ENCODE measurements at regions not wholly inside any gene's neighbourhood (a gene's known extent, or its start where the extent isn't known, plus 50 kb on each side); places are given as distances from the start of the nearest gene placed in this dataset.

DNA sequence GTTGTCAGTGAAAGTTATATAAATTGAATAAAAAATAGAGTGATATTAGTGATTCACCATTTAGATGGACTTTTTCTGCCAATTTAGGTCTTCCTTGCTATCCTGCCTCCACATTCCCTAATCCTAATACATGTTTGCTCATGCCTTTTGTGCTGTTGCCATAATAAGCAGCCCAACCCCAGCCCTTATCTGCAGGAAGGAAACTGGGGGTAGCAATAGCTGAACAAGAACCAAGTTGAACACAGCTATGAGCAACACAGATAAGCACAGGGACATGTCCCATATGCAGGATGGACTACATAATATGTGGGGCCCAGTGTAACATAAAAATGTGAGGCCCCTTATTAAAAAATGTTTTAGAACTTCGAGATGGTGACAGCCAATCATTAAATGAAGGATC, 91.2 kb upstream of the AHR start:
- TF ChIP-seq, protein P1, sequence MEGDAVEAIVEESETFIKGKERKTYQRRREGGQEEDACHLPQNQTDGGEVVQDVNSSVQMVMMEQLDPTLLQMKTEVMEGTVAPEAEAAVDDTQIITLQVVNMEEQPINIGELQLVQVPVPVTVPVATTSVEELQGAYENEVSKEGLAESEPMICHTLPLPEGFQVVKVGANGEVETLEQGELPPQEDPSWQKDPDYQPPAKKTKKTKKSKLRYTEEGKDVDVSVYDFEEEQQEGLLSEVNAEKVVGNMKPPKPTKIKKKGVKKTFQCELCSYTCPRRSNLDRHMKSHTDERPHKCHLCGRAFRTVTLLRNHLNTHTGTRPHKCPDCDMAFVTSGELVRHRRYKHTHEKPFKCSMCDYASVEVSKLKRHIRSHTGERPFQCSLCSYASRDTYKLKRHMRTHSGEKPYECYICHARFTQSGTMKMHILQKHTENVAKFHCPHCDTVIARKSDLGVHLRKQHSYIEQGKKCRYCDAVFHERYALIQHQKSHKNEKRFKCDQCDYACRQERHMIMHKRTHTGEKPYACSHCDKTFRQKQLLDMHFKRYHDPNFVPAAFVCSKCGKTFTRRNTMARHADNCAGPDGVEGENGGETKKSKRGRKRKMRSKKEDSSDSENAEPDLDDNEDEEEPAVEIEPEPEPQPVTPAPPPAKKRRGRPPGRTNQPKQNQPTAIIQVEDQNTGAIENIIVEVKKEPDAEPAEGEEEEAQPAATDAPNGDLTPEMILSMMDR (IDR thresholded peaks at IDR 0.05) = no peak
- no peak for TF ChIP-seq POLR2A (IDR thresholded peaks at IDR 0.05)

Measured in adrenal gland (tissue), 5 donors.